Fibroblast of lung (primary cell): ENCODE measurements at regions not wholly inside any gene's neighbourhood (a gene's known extent, or its start where the extent isn't known, plus 50 kb on each side); places are given as distances from the start of the nearest gene placed in this dataset.

Source experiments
- DNase-seq, 2 donors: peaks; one replicate each; pipeline versions ENCODE4 v3.0.0 to v3.0.0-alpha.2; 2010; ENCODE audit warnings: low read depth in 2 of 2
- H2AFZ ChIP-seq: 2 replicates; pipeline ENCODE4 v1.5.1; 2012; ENCODE audit warnings: low read length, control low read depth, inconsistent platforms
- H3K27ac ChIP-seq: 2 replicates; pipeline ENCODE4 v1.5.1; 2011; ENCODE audit warnings: low read length, control low read depth; ENCODE audit not compliant: insufficient read depth
- H3K27me3 ChIP-seq: 2 replicates; pipeline ENCODE4 v1.5.1; 2011; ENCODE audit warnings: mild to moderate bottlenecking, low read length; ENCODE audit not compliant: control insufficient read depth, insufficient read depth
- H3K36me3 ChIP-seq: 2 replicates; pipeline ENCODE4 v1.5.1; 2011; ENCODE audit warnings: low read length; ENCODE audit not compliant: control insufficient read depth, insufficient read depth
- H3K4me1 ChIP-seq: 2 replicates; pipeline ENCODE4 v1.5.1; 2011; ENCODE audit warnings: low read length; ENCODE audit not compliant: control insufficient read depth, insufficient read depth; ENCODE audit errors: extremely low read depth
- H3K4me2 ChIP-seq: 2 replicates; pipeline ENCODE4 v1.5.1; 2011; ENCODE audit warnings: low read length, control low read depth; ENCODE audit not compliant: insufficient read depth; ENCODE audit errors: extremely low read depth
- H3K4me3 ChIP-seq, 4 experiments: fragments of 200-600 bp in 1 of 4; sonication (generic) in 1 of 4; replicated peaks in 1 of 4; 2 replicates each; pipeline ENCODE4 v1.5.1; 2011 to 2016; ENCODE audit warnings: low read length in 4 of 4, low read depth in 3 of 4, mild to moderate bottlenecking in 3 of 4, control low read depth in 2 of 4, inconsistent platforms in 1 of 4, mixed read lengths in 1 of 4; ENCODE audit not compliant: insufficient read depth in 1 of 4; ENCODE audit errors: control extremely low read depth in 1 of 4
- H3K79me2 ChIP-seq: 2 replicates; pipeline ENCODE4 v1.5.1; 2012; ENCODE audit warnings: mild to moderate bottlenecking, low read length, inconsistent platforms; ENCODE audit not compliant: control insufficient read depth, insufficient read depth
- H3K9ac ChIP-seq: 2 replicates; pipeline ENCODE4 v1.5.1; 2011; ENCODE audit warnings: mild to moderate bottlenecking, low read length, control low read depth; ENCODE audit not compliant: insufficient read depth
- H3K9me3 ChIP-seq: 2 replicates; pipeline ENCODE4 v1.5.1; 2012; ENCODE audit warnings: low read depth, low read length; ENCODE audit not compliant: control insufficient read depth, insufficient read depth
- H4K20me1 ChIP-seq: 2 replicates; pipeline ENCODE4 v1.5.1; 2011; ENCODE audit warnings: low read length; ENCODE audit not compliant: control insufficient read depth, insufficient read depth; ENCODE audit errors: extremely low read depth
- EZH2 ChIP-seq: IDR thresholded peaks from 2 replicates; pipeline ENCODE4 v1.5.1; 2012; ENCODE audit warnings: low read length, control low read depth, mild to moderate bottlenecking; ENCODE audit errors: missing control alignments
- TF ChIP-seq, protein P1 (sequence below), 2 donors: IDR thresholded peaks in 1 of 2; conservative IDR thresholded peaks in 1 of 2; 1 replicate in 1 of 2; 2 replicates in 1 of 2; pipeline ENCODE4 v1.5.1; 2011 to 2012; ENCODE audit warnings: low read length in 2 of 2, control low read depth in 1 of 2, inconsistent platforms in 1 of 2, low read depth in 1 of 2, mild to moderate bottlenecking in 1 of 2

GRCh38 chr16:17899141-17899540, 428.4 kb upstream of the XYLT1 start:
- H3K9ac ChIP-seq, result no peak overlapping the region
- no peak overlapping the region for H3K4me3 ChIP-seq
- H3K36me3 ChIP-seq, result no peaks in the 10 kb centered on the region
- no peaks in the 10 kb centered on the region for H4K20me1 ChIP-seq
- H2AFZ ChIP-seq, result no peak overlapping the region
- no peak overlapping the region for H3K27ac ChIP-seq
- no peak overlapping the region for H3K4me2 ChIP-seq
- no peaks in the 10 kb centered on the region for H3K27me3 ChIP-seq
- TF ChIP-seq, protein P1, sequence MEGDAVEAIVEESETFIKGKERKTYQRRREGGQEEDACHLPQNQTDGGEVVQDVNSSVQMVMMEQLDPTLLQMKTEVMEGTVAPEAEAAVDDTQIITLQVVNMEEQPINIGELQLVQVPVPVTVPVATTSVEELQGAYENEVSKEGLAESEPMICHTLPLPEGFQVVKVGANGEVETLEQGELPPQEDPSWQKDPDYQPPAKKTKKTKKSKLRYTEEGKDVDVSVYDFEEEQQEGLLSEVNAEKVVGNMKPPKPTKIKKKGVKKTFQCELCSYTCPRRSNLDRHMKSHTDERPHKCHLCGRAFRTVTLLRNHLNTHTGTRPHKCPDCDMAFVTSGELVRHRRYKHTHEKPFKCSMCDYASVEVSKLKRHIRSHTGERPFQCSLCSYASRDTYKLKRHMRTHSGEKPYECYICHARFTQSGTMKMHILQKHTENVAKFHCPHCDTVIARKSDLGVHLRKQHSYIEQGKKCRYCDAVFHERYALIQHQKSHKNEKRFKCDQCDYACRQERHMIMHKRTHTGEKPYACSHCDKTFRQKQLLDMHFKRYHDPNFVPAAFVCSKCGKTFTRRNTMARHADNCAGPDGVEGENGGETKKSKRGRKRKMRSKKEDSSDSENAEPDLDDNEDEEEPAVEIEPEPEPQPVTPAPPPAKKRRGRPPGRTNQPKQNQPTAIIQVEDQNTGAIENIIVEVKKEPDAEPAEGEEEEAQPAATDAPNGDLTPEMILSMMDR (conservative IDR thresholded peaks at IDR 0.05 in 1 of 2, IDR thresholded peaks at IDR 0.05 in 1 of 2; ENCODE audit: low read depth in 1 of 2, low read length in 2 of 2), result no peak
- no peak for TF ChIP-seq EZH2
- DNase-seq, result no peak
- no peaks in the 10 kb centered on the region for H3K9me3 ChIP-seq
- H3K4me1 ChIP-seq, result no peaks in the 10 kb centered on the region
- H3K79me2 ChIP-seq, result no peaks in the 10 kb centered on the region

DNA sequence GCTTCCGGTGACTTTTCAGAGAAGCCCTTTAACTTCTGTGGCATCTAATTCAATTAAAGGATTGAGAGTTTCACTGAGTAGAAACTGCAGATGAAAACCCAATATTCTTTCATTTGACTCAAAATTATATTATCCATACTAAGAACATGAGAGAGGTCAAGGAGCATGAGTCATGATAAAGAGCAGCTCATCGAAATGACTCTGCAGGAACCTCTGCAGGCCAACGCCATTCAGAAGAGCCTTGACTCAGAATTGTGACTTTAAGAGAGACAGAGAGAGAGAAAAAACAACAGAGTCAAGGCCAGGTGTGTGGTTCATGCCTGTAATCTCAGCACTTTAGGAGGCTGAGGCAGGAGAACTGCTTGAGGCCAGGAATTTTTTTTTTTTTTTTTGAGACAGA, 417.2 kb upstream of the XYLT1 start:
- Histone ChIP-seq H4K20me1 (no peaks in the 10 kb centered on the region), H3K36me3 (no peaks in the 10 kb centered on the region), H2AFZ (no peak overlapping the region), H3K27me3 (no peaks in the 10 kb centered on the region), H3K4me2 (no peak overlapping the region), H3K79me2 (no peaks in the 10 kb centered on the region), H3K9ac (no peak overlapping the region), H3K9me3 (no peaks in the 10 kb centered on the region), H3K27ac (no peak overlapping the region), H3K4me3 (no peak overlapping the region), H3K4me1 (no peaks in the 10 kb centered on the region)
- no peak for TF ChIP-seq EZH2
- TF ChIP-seq, protein P1 (conservative IDR thresholded peaks at IDR 0.05 in 1 of 2, IDR thresholded peaks at IDR 0.05 in 1 of 2; ENCODE audit: low read depth in 1 of 2, low read length in 2 of 2), result no peak
- no peak for DNase-seq

- TF ChIP-seq, protein P1 (conservative IDR thresholded peaks at IDR 0.05 in 1 of 2, IDR thresholded peaks at IDR 0.05 in 1 of 2; ENCODE audit: low read depth in 1 of 2, low read length in 2 of 2), result no peak
- TF ChIP-seq EZH2, result no peak
- no peaks in the 10 kb centered on the region for H3K4me1 ChIP-seq
- no peak overlapping the region for H3K4me2 ChIP-seq
- no peak overlapping the region for H3K9ac ChIP-seq
- no peak overlapping the region for H3K4me3 ChIP-seq
- no peaks in the 10 kb centered on the region for H3K9me3 ChIP-seq
- H3K27ac ChIP-seq, result no peak overlapping the region
- H3K36me3 ChIP-seq, result no peaks in the 10 kb centered on the region
- H4K20me1 ChIP-seq, result no peaks in the 10 kb centered on the region
- peak in 1 of 2 donors; percentile 38 for DNase-seq
- H2AFZ ChIP-seq, result no peak overlapping the region
- H3K79me2 ChIP-seq, result no peaks in the 10 kb centered on the region
- no peaks in the 10 kb centered on the region for H3K27me3 ChIP-seq
Observed at GRCh38 chr16:17885659-17886207, 415.0 kb upstream of the XYLT1 start.
